OCI-LY1 (cell line): ENCODE measurements at regions not wholly inside any gene's neighbourhood (a gene's known extent, or its start where the extent isn't known, plus 50 kb on each side); places are given as distances from the start of the nearest gene placed in this dataset.

ENCODE experiments used
- H2AFZ ChIP-seq: fragments of 200-600 bp; sonication (generic), shearing (Covaris generic); 2 replicates; pipeline ENCODE4 v1.6.0; 2014; ENCODE audit warnings: antibody characterized with exemption, mild to moderate bottlenecking, low read length
- H3F3A ChIP-seq: fragments of 200-600 bp; sonication (generic), shearing (Covaris generic); 2 replicates; pipeline ENCODE4 v1.6.0; 2014; ENCODE audit warnings: mild to moderate bottlenecking, antibody characterized with exemption, low read length, moderate library complexity; ENCODE audit not compliant: insufficient read depth
- H3K27ac ChIP-seq: fragments of 200-600 bp; sonication (generic); 2 replicates; pipeline ENCODE4 v1.5.1; 2014; ENCODE audit warnings: low read length, mixed run types, mild to moderate bottlenecking, low read depth; ENCODE audit not compliant: poor library complexity, severe bottlenecking
- H3K27me3 ChIP-seq: fragments of 200-600 bp; sonication (generic); 2 replicates; pipeline ENCODE4 v1.6.0; 2014; ENCODE audit warnings: antibody characterized with exemption, mild to moderate bottlenecking, low read length, moderate library complexity; ENCODE audit not compliant: insufficient read depth
- H3K36me3 ChIP-seq: fragments of 200-600 bp; sonication (generic); 2 replicates; pipeline ENCODE4 v1.6.1; 2014; ENCODE audit warnings: mild to moderate bottlenecking, antibody characterized with exemption, low read length, moderate library complexity, mixed read lengths; ENCODE audit not compliant: insufficient read depth
- H3K4me1 ChIP-seq: fragments of 200-600 bp; sonication (generic); 2 replicates; pipeline ENCODE4 v1.5.1; 2014; ENCODE audit warnings: mild to moderate bottlenecking, low read length, moderate library complexity; ENCODE audit not compliant: insufficient read depth, severe bottlenecking
- H3K4me2 ChIP-seq: fragments of 200-600 bp; sonication (generic), shearing (Covaris generic); 2 replicates; pipeline ENCODE4 v1.6.1; 2014; ENCODE audit warnings: low read length
- H3K4me3 ChIP-seq: fragments of 200-600 bp; sonication (generic); 2 replicates; pipeline ENCODE4 v1.5.1; 2014; ENCODE audit warnings: low read length, low read depth, mild to moderate bottlenecking, mixed read lengths; ENCODE audit not compliant: poor library complexity, severe bottlenecking
- H3K79me2 ChIP-seq: fragments of 200-600 bp; shearing (Covaris generic); 2 replicates; pipeline ENCODE4 v1.6.1; 2016; ENCODE audit warnings: mixed run types, low read length, mixed read lengths; ENCODE audit not compliant: insufficient read depth
- H3K9ac ChIP-seq: fragments of 200-600 bp; sonication (generic), shearing (Covaris generic); 2 replicates; pipeline ENCODE4 v1.6.1; 2014; ENCODE audit warnings: mild to moderate bottlenecking, low read length, mixed read lengths
- H3K9me2 ChIP-seq: fragments of 200-600 bp; sonication (generic), shearing (Covaris generic); 2 replicates; pipeline ENCODE4 v1.6.1; 2014; ENCODE audit warnings: low read depth, mild to moderate bottlenecking, low read length, mixed read lengths
- H3K9me3 ChIP-seq: fragments of 200-600 bp; shearing (Covaris generic); 2 replicates; pipeline ENCODE4 v1.6.1; 2014; ENCODE audit warnings: low read length, mixed read lengths
- H4K20me1 ChIP-seq: fragments of 200-600 bp; sonication (generic), shearing (Covaris generic); 2 replicates; pipeline ENCODE4 v1.6.0; 2016; ENCODE audit warnings: mild to moderate bottlenecking, low read length; ENCODE audit not compliant: insufficient read depth
- EZH2 ChIP-seq: fragments of 200-600 bp; sonication (generic), shearing (Covaris generic); IDR thresholded peaks from 2 replicates; pipeline ENCODE4 v1.8.0; 2017; ENCODE audit warnings: borderline replicate concordance, mixed run types, mild to moderate bottlenecking, antibody characterized with exemption, low read length, moderate library complexity, mixed read lengths
- TF ChIP-seq, protein P1 (sequence below): fragments of 200-600 bp; sonication (generic), shearing (Covaris generic); IDR thresholded peaks from 2 replicates; pipeline ENCODE4 v1.5.1; 2017; ENCODE audit warnings: mild to moderate bottlenecking, antibody characterized with exemption, low read length, moderate library complexity, mixed read lengths

DNA sequence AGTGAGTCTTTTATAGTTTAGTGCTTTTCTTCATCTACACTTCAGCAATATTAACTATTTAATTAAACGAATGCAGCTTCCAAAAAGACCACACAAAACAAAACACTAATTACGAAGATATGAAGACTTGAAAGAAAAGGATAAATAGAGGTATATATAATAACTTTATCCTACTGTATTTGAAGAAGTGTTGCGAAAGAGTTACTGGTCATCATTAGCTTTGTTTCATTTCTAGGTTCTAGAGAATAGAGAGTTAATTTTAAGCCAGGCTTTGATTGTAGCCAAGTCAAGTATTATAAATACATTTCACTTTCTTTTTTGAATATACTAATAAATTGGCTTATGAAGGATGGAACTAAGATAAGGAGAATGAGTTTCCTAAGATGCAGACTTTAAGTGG is 416.8 kb upstream of the GBE1 start:
- no peak for TF ChIP-seq EZH2
- TF ChIP-seq, protein P1, sequence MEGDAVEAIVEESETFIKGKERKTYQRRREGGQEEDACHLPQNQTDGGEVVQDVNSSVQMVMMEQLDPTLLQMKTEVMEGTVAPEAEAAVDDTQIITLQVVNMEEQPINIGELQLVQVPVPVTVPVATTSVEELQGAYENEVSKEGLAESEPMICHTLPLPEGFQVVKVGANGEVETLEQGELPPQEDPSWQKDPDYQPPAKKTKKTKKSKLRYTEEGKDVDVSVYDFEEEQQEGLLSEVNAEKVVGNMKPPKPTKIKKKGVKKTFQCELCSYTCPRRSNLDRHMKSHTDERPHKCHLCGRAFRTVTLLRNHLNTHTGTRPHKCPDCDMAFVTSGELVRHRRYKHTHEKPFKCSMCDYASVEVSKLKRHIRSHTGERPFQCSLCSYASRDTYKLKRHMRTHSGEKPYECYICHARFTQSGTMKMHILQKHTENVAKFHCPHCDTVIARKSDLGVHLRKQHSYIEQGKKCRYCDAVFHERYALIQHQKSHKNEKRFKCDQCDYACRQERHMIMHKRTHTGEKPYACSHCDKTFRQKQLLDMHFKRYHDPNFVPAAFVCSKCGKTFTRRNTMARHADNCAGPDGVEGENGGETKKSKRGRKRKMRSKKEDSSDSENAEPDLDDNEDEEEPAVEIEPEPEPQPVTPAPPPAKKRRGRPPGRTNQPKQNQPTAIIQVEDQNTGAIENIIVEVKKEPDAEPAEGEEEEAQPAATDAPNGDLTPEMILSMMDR = no peak
- no peak overlapping the region for H3K4me2 ChIP-seq
- H3K4me1 ChIP-seq = no peaks in the 10 kb centered on the region
- H3K27me3 ChIP-seq = no peaks in the 10 kb centered on the region
- H4K20me1 ChIP-seq = no peaks in the 10 kb centered on the region
- no peaks in the 10 kb centered on the region for H3F3A ChIP-seq
- H3K36me3 ChIP-seq = no peaks in the 10 kb centered on the region
- H3K27ac ChIP-seq = no peak overlapping the region
- no peaks in the 10 kb centered on the region for H3K9me3 ChIP-seq
- no peak overlapping the region for H3K9ac ChIP-seq
- H3K9me2 ChIP-seq = no peaks in the 10 kb centered on the region
- H3K79me2 ChIP-seq = no peaks in the 10 kb centered on the region
- H2AFZ ChIP-seq = no peak overlapping the region
- H3K4me3 ChIP-seq = no peak overlapping the region

DNA sequence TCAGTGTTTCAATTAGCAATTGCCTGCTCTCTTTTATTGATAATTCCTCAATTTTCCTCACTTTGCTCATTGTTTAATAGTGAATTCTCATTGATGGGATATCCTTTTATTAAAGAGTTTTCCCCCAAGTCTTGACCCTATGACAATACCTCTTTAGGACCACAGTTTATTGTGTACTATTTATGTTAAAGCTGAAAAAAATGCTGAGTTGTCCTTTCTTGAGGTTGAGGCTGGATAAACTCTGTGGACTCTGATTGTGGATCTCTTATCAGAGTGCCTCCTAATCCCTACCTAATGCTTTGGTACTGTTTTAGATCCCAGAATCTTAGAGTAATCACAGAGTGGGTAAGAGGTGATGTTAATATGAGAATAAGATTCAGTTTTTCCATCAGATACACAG is 416.3 kb upstream of the GBE1 start:
- Histone ChIP-seq H3K4me2 (no peak overlapping the region), H3K27ac (no peak overlapping the region), H3K9me2 (no peaks in the 10 kb centered on the region), H3K79me2 (no peaks in the 10 kb centered on the region), H3K36me3 (no peaks in the 10 kb centered on the region), H3F3A (no peaks in the 10 kb centered on the region), H3K4me3 (no peak overlapping the region), H3K9ac (no peak overlapping the region), H2AFZ (no peak overlapping the region), H4K20me1 (no peaks in the 10 kb centered on the region), H3K9me3 (no peaks in the 10 kb centered on the region), H3K4me1 (no peaks in the 10 kb centered on the region), H3K27me3 (no peaks in the 10 kb centered on the region)
- TF ChIP-seq, protein P1 = no peak
- no peak for TF ChIP-seq EZH2

DNA sequence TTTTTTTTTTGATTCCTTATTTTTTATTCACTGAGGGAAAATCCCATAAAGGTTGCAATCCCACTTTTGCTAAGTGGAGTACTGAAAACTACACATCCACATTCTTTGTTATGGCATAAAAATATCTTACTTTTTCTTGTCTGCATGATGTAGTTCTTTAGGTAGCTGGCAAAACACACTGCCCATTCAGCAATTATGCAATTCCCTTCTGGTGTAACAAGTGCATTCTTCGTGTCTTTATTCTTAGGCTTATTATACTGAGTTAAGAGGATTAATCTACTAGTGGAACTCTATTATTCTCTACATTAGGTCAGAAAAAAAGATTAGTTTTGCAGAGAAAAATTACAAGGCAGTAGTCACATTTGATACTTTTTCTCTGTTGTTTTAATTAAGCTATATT is 403.8 kb upstream of the GBE1 start:
- H3K9me3 ChIP-seq = no peaks in the 10 kb centered on the region
- TF ChIP-seq, protein P1 = no peak
- no peak for TF ChIP-seq EZH2
- no peak overlapping the region for H3K9ac ChIP-seq
- no peaks in the 10 kb centered on the region for H3K27me3 ChIP-seq
- no peaks in the 10 kb centered on the region for H3K9me2 ChIP-seq
- H3F3A ChIP-seq = no peaks in the 10 kb centered on the region
- H3K36me3 ChIP-seq = no peaks in the 10 kb centered on the region
- no peak overlapping the region for H3K4me2 ChIP-seq
- no peak overlapping the region for H3K4me3 ChIP-seq
- no peak overlapping the region for H2AFZ ChIP-seq
- H3K79me2 ChIP-seq = no peaks in the 10 kb centered on the region
- H3K27ac ChIP-seq = no peak overlapping the region
- H4K20me1 ChIP-seq = no peaks in the 10 kb centered on the region
- H3K4me1 ChIP-seq = no peaks in the 10 kb centered on the region
